ENCODE measurements at regions not wholly inside any gene's neighbourhood (a gene's known extent, or its start where the extent isn't known, plus 50 kb on each side); places are given as distances from the start of the nearest gene placed in this dataset.
"Not testable (repeated sequence)": the region's sequence is repeated elsewhere in the genome, so short reads cannot be mapped to it uniquely, and the experiment has no call there.

- H3K9me3 ChIP-seq = peaks cover 4 to 13% of the 10 kb centered on the region in 2 donors
- no peaks in the 10 kb centered on the region for H3K27me3 ChIP-seq
- TF ChIP-seq CTCF (IDR thresholded peaks at IDR 0.05) = no peak
- no peak for DNase-seq (ENCODE audit: low spot score)
- H3K4me3 ChIP-seq = no peak overlapping the region
- H3K4me1 ChIP-seq = peaks cover 0 to 30% of the 10 kb centered on the region in 2 donors
- peak overlapping the region; percentile 85 to 97 for H3K27ac ChIP-seq
- H3K36me3 ChIP-seq = no peaks in the 10 kb centered on the region
Measured at GRCh38 chr2:240258685-240259084, 118.2 kb upstream of the OTOS start.

- peak; percentile 76 for DNase-seq (ENCODE audit: low spot score)
- peaks cover 4 to 13% of the 10 kb centered on the region in 2 donors for H3K9me3 ChIP-seq
- H3K4me3 ChIP-seq = no peak overlapping the region
- no peaks in the 10 kb centered on the region for H3K36me3 ChIP-seq
- H3K27me3 ChIP-seq = no peaks in the 10 kb centered on the region
- H3K27ac ChIP-seq = peak overlapping the region; percentile 85 to 97
- peaks cover 0 to 30% of the 10 kb centered on the region in 2 donors for H3K4me1 ChIP-seq
- peak in 1 of 2 donors; percentile 34 for TF ChIP-seq CTCF (IDR thresholded peaks at IDR 0.05)
Measured at GRCh38 chr2:240259201-240259923, 118.9 kb upstream of the OTOS start.

GRCh38 chr2:240259924-240260529 is 119.6 kb upstream of the OTOS start:
- TF ChIP-seq CTCF (IDR thresholded peaks at IDR 0.05) = no peak
- H3K27ac ChIP-seq = peak overlapping the region; percentile 85 to 97
- H3K9me3 ChIP-seq = peaks cover 4 to 13% of the 10 kb centered on the region in 2 donors
- H3K27me3 ChIP-seq = no peaks in the 10 kb centered on the region
- peak; percentile 58 for DNase-seq (ENCODE audit: low spot score)
- peaks cover 0 to 30% of the 10 kb centered on the region in 2 donors for H3K4me1 ChIP-seq
- H3K4me3 ChIP-seq = no peak overlapping the region
- H3K36me3 ChIP-seq = no peaks in the 10 kb centered on the region

GRCh38 chr2:240260664-240261063 is 120.2 kb upstream of the OTOS start:
- H3K27me3 ChIP-seq = no peaks in the 10 kb centered on the region
- DNase-seq (ENCODE audit: low spot score) = no peak
- no peak overlapping the region for H3K4me3 ChIP-seq
- peak overlapping the region; percentile 85 to 97 for H3K27ac ChIP-seq
- H3K36me3 ChIP-seq = no peaks in the 10 kb centered on the region
- no peak for TF ChIP-seq CTCF (IDR thresholded peaks at IDR 0.05)
- peaks cover 0 to 27% of the 10 kb centered on the region in 2 donors for H3K4me1 ChIP-seq
- peaks cover 4 to 13% of the 10 kb centered on the region in 2 donors for H3K9me3 ChIP-seq

GRCh38 chr2:240262578-240262977 is 122.1 kb upstream of the OTOS start:
- Histone ChIP-seq H3K4me1 (peaks cover 0 to 21% of the 10 kb centered on the region in 2 donors), H3K9me3 (peaks cover 4 to 13% of the 10 kb centered on the region in 2 donors)
- H3K27me3 ChIP-seq; DNase-seq (ENCODE audit: low spot score); H3K27ac ChIP-seq; H3K36me3 ChIP-seq; H3K4me3 ChIP-seq: not testable (repeated sequence)

GRCh38 chr2:240269380-240269779 is 128.9 kb upstream of the OTOS start:
- H3K27me3 ChIP-seq = no peaks in the 10 kb centered on the region
- H3K27ac ChIP-seq = no peak overlapping the region
- no peak for TF ChIP-seq CTCF (IDR thresholded peaks at IDR 0.05)
- no peaks in the 10 kb centered on the region for H3K36me3 ChIP-seq
- no peak overlapping the region for H3K4me3 ChIP-seq
- no peaks in the 10 kb centered on the region for H3K4me1 ChIP-seq
- peaks cover 0 to 13% of the 10 kb centered on the region in 2 donors for H3K9me3 ChIP-seq
- DNase-seq (ENCODE audit: low spot score) = no peak

Data from right atrium auricular region (tissue), 2 donors.